GM12878 (cell line): ENCODE measurements at regions not wholly inside any gene's neighbourhood (a gene's known extent, or its start where the extent isn't known, plus 50 kb on each side); places are given as distances from the start of the nearest gene placed in this dataset.

Source experiments
- ATAC-seq: fragments of 200-7000 bp; cut with Tn5 transposase; 3 replicates; pipeline ENCODE4 v1.9.1; 2020; ENCODE audit warnings: mild to moderate bottlenecking, moderate library complexity
- BruUV-seq: library from RNA; stranded (reverse); fragments of 400-500 nt; replicated peaks from 2 replicates; lab custom pipeline; 2021; lab: Mats Ljungman, UMichigan
- CTCF ChIA-PET: fragments of 300-600 bp; sonication (Branson Sonifier 250); formaldehyde crosslinking; extraction: SDS; loops from one replicate; lab custom pipeline; 2021; ENCODE audit warnings: inconsistent platforms; lab: Yijun Ruan, JAX
- POLR2A ChIA-PET: fragments of 350-600 bp; formaldehyde crosslinking; extraction: SDS; loops from one replicate; lab custom pipeline; 2021; ENCODE audit warnings: inconsistent platforms; lab: Charles Lee
- RAD21 ChIA-PET: fragments of 300-600 bp; sonication (Branson Sonifier 250); formaldehyde crosslinking; loops from one replicate; lab custom pipeline; 2023; ENCODE audit warnings: antibody characterized with exemption; ENCODE audit not compliant: unreplicated experiment; lab: Charles Lee
- SMC1A ChIA-PET: fragments of 300-600 bp; sonication (Branson Sonifier 250); formaldehyde crosslinking; loops from one replicate; lab custom pipeline; 2023; ENCODE audit not compliant: unreplicated experiment, uncharacterized antibody; lab: Charles Lee
- DNase-seq: peaks from one replicate; pipeline ENCODE4 v3.0.0-alpha.2; 2011; ENCODE audit warnings: low read depth, low spot score
- FAIRE-seq: peaks from 3 replicates; lab custom pipeline; 2011; peaks lifted over from hg19 to GRCh38; lab: Jason Lieb, UNC
- H2AFZ ChIP-seq: 2 replicates; pipeline ENCODE4 v1.6.0; 2011; ENCODE audit warnings: low read depth, low read length, control low read depth; ENCODE audit not compliant: control insufficient read depth
- H3K27ac ChIP-seq: 2 replicates; pipeline ENCODE4 v1.5.1; 2011; ENCODE audit warnings: control low read depth; ENCODE audit not compliant: control insufficient read depth, insufficient read depth
- H3K27me3 ChIP-seq, 2 experiments: replicated peaks in 1 of 2; 2 replicates each; pipeline versions ENCODE4 v1.6.0 to v1.6.1; 2011; ENCODE audit warnings: low read length in 1 of 2; ENCODE audit not compliant: control insufficient read depth in 2 of 2, insufficient read depth in 2 of 2
- H3K36me3 ChIP-seq, 2 experiments: 2 replicates each; pipeline ENCODE4 v1.5.1; 2011; ENCODE audit warnings: low read length in 1 of 2; ENCODE audit not compliant: control insufficient read depth in 2 of 2, insufficient read depth in 2 of 2
- H3K4me1 ChIP-seq: 2 replicates; pipeline ENCODE4 v1.6.1; 2011; ENCODE audit warnings: mild to moderate bottlenecking, low read length, moderate library complexity, mixed read lengths; ENCODE audit not compliant: control insufficient read depth, insufficient read depth
- H3K4me2 ChIP-seq: 2 replicates; pipeline ENCODE4 v1.6.0; 2011; ENCODE audit warnings: control low read depth; ENCODE audit not compliant: control insufficient read depth, insufficient read depth
- H3K4me3 ChIP-seq: fragments of 200-600 bp; sonication (generic); 2 replicates; pipeline ENCODE4 v1.5.1; 2016
- H3K79me2 ChIP-seq: 2 replicates; pipeline ENCODE4 v1.6.0; 2011; ENCODE audit warnings: low read length; ENCODE audit not compliant: control insufficient read depth, insufficient read depth
- H3K9ac ChIP-seq: 2 replicates; pipeline ENCODE4 v1.8.0; 2011; ENCODE audit warnings: low read length, control low read depth, mixed read lengths; ENCODE audit not compliant: control insufficient read depth, insufficient read depth
- H3K9me3 ChIP-seq: replicated peaks from 3 replicates; pipeline ENCODE4 v1.5.1; 2011; ENCODE audit warnings: mild to moderate bottlenecking, low read length; ENCODE audit not compliant: control insufficient read depth, insufficient read depth
- H4K20me1 ChIP-seq: 2 replicates; pipeline ENCODE4 v1.6.0; 2011; ENCODE audit not compliant: control insufficient read depth, insufficient read depth
- ESRRA ChIP-seq: IDR thresholded peaks from 2 replicates; pipeline ENCODE4 v1.6.1; 2012; ENCODE audit warnings: mild to moderate bottlenecking, low read length, improper control_type of control experiment
- MTA3 ChIP-seq: IDR thresholded peaks from 2 replicates; pipeline ENCODE4 v1.6.1; 2012; ENCODE audit warnings: low read length, inconsistent platforms, borderline replicate concordance
- RFX5 ChIP-seq: IDR thresholded peaks from 2 replicates; pipeline ENCODE4 v1.6.1; 2011; ENCODE audit warnings: low read depth, low read length, improper control_type of control experiment
- SIN3A ChIP-seq: IDR thresholded peaks from 2 replicates; pipeline ENCODE4 v1.6.1; 2012; ENCODE audit warnings: low read depth, low read length, improper control_type of control experiment
- SIX5 ChIP-seq: IDR thresholded peaks from 2 replicates; pipeline ENCODE4 v1.6.1; 2011; ENCODE audit warnings: mild to moderate bottlenecking, low read depth, low read length, moderate library complexity; ENCODE audit not compliant: severe bottlenecking
- SMARCA5 ChIP-seq: fragments of 450-650 bp; IDR thresholded peaks from 2 replicates; pipeline ENCODE4 v1.6.1; 2017; ENCODE audit warnings: mild to moderate bottlenecking
- SPI1 ChIP-seq: IDR thresholded peaks from 2 replicates; pipeline ENCODE4 v1.6.1; 2011; ENCODE audit warnings: low read depth, mild to moderate bottlenecking, low read length, moderate library complexity, borderline replicate concordance; ENCODE audit not compliant: insufficient read depth
- TARDBP ChIP-seq: IDR thresholded peaks from 2 replicates; pipeline ENCODE4 v1.6.1; 2016; ENCODE audit warnings: borderline replicate concordance
- ZNF207 ChIP-seq: fragments of 450-650 bp; IDR thresholded peaks from 2 replicates; pipeline ENCODE4 v1.6.1; 2014; ENCODE audit warnings: antibody characterized with exemption, mild to moderate bottlenecking, borderline replicate concordance
- ZZZ3 ChIP-seq: IDR thresholded peaks from 2 replicates; pipeline ENCODE4 v1.6.1; 2011; ENCODE audit warnings: low read depth; ENCODE audit not compliant: control insufficient read depth, insufficient read length
- WGBS: methylation state at CpG from one replicate; pipeline ENCODE4 v1.1.6; 2016; ENCODE audit warnings: low lambda C conversion rate; ENCODE audit not compliant: insufficient replicate concordance, insufficient coverage; ENCODE audit errors: missing lambda C conversion rate; 5-methylcytosine and 5-hydroxymethylcytosine counted together
- in situ Hi-C: fragments of 300-500 bp; cut with MboI; formaldehyde crosslinking; loops from 9 replicates; pipeline ENCODE4 v1.14.3; 2018; ENCODE audit warnings: mixed read lengths
- intact Hi-C: fragments of 100-400 bp; cut with micrococcal nuclease; formaldehyde crosslinking; loops from one replicate; pipeline ENCODE4 v1.14.2; 2022; ENCODE audit not compliant: unreplicated experiment
- TF ChIP-seq, protein P1 (sequence below): fragments of 450-650 bp; IDR thresholded peaks from 2 replicates; pipeline ENCODE4 v1.6.1; 2018; ENCODE audit warnings: mild to moderate bottlenecking, low read depth, moderate library complexity; ENCODE audit not compliant: partially characterized antibody
- TF ChIP-seq, protein P2 (sequence below): IDR thresholded peaks from 2 replicates; pipeline ENCODE4 v1.6.1; 2012; ENCODE audit warnings: low read depth, low read length, improper control_type of control experiment
- TF ChIP-seq, protein P3 (sequence below): fragments of 450-650 bp; IDR thresholded peaks from 2 replicates; pipeline ENCODE4 v1.6.1; 2016; ENCODE audit warnings: mild to moderate bottlenecking

DNA sequence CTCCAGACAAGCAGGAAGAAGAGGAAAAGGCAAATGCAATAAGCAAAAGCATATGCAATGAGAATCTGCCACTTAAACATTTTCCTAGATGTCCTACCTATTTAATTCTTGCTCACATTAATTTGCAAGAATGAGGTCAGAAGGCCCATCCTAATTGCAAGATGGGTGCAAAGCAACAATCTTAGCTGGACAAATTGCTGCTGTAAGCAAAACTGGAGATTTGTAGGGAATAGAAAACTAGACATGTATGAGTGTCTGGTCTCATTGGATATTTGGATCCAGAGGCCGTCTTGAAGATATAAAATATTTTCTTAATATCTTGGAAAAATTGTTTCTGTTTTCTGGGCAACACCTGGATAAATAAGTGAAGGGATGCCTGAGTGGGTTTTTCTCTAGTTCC, 150.1 kb upstream of the PGR start:
- no peaks in the 10 kb centered on the region for H3K4me1 ChIP-seq
- no peak for DNase-seq
- 28% methylated on average over 1 of the region's 1 CpG for WGBS
- H3K9ac ChIP-seq = no peak overlapping the region
- no peaks in the 10 kb centered on the region for H3K36me3 ChIP-seq
- SMC1A ChIA-PET = no interaction called here
- H2AFZ ChIP-seq = no peak overlapping the region
- in situ Hi-C loops (no loop called here), intact Hi-C loops (no loop called here)
- POLR2A ChIA-PET = no interaction called here
- no peak for FAIRE-seq
- H3K4me3 ChIP-seq = no peak overlapping the region
- no peaks in the 10 kb centered on the region for H3K9me3 ChIP-seq
- H3K27me3 ChIP-seq = no peaks in the 10 kb centered on the region
- H4K20me1 ChIP-seq = no peaks in the 10 kb centered on the region
- BruUV-seq = no TSS peak
- CTCF ChIA-PET = no interaction called here
- H3K27ac ChIP-seq = no peak overlapping the region
- no peak overlapping the region for H3K4me2 ChIP-seq
- no peak for ATAC-seq
- TF ChIP-seq ZZZ3 = no peak
- no peak for TF ChIP-seq ESRRA
- TF ChIP-seq SPI1 = no peak
- TF ChIP-seq, protein P1, sequence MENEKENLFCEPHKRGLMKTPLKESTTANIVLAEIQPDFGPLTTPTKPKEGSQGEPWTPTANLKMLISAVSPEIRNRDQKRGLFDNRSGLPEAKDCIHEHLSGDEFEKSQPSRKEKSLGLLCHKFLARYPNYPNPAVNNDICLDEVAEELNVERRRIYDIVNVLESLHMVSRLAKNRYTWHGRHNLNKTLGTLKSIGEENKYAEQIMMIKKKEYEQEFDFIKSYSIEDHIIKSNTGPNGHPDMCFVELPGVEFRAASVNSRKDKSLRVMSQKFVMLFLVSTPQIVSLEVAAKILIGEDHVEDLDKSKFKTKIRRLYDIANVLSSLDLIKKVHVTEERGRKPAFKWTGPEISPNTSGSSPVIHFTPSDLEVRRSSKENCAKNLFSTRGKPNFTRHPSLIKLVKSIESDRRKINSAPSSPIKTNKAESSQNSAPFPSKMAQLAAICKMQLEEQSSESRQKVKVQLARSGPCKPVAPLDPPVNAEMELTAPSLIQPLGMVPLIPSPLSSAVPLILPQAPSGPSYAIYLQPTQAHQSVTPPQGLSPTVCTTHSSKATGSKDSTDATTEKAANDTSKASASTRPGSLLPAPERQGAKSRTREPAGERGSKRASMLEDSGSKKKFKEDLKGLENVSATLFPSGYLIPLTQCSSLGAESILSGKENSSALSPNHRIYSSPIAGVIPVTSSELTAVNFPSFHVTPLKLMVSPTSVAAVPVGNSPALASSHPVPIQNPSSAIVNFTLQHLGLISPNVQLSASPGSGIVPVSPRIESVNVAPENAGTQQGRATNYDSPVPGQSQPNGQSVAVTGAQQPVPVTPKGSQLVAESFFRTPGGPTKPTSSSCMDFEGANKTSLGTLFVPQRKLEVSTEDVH = no peak
- no peak for TF ChIP-seq SIX5
- no peak for TF ChIP-seq SIN3A
- no peak for TF ChIP-seq SMARCA5
- no peak for TF ChIP-seq MTA3
- TF ChIP-seq, protein P2, sequence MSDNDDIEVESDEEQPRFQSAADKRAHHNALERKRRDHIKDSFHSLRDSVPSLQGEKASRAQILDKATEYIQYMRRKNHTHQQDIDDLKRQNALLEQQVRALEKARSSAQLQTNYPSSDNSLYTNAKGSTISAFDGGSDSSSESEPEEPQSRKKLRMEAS = no peak
- TF ChIP-seq RFX5 = no peak
- no peak for TF ChIP-seq TARDBP
- no peak for TF ChIP-seq ZNF207
- TF ChIP-seq, protein P3, sequence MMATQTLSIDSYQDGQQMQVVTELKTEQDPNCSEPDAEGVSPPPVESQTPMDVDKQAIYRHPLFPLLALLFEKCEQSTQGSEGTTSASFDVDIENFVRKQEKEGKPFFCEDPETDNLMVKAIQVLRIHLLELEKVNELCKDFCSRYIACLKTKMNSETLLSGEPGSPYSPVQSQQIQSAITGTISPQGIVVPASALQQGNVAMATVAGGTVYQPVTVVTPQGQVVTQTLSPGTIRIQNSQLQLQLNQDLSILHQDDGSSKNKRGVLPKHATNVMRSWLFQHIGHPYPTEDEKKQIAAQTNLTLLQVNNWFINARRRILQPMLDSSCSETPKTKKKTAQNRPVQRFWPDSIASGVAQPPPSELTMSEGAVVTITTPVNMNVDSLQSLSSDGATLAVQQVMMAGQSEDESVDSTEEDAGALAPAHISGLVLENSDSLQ = no peak
- H3K79me2 ChIP-seq = no peaks in the 10 kb centered on the region
- RAD21 ChIA-PET = no interaction called here
